Right lobe of liver (tissue), 6 donors: ENCODE measurements at regions not wholly inside any gene's neighbourhood (a gene's known extent, or its start where the extent isn't known, plus 50 kb on each side); places are given as distances from the start of the nearest gene placed in this dataset.
"Not testable (repeated sequence)": the region's sequence is repeated elsewhere in the genome, so short reads cannot be mapped to it uniquely, and the experiment has no call there.

Source experiments
- ATAC-seq, 4 donors: fragments of 200-7000 bp; cut with Tn5 transposase; one replicate each; pipeline ENCODE4 v1.9.1; 2020; ENCODE audit warnings: mild to moderate bottlenecking in 4 of 4, moderate library complexity in 4 of 4
- DNase-seq, 3 donors: peaks; one replicate each; pipeline ENCODE4 v3.0.0-alpha.2; 2020
- H3K27ac ChIP-seq, 3 donors: fragments of 200-600 bp; one replicate each; pipeline ENCODE4 v1.8.0; 2022
- H3K27me3 ChIP-seq, 2 donors: fragments of 200-600 bp; one replicate each; pipeline ENCODE4 v1.8.0; 2022
- H3K36me3 ChIP-seq, 4 donors: fragments of 200-600 bp; sonication (generic) in 1 of 4; one replicate each; pipeline versions ENCODE4 v1.5.1 to v1.8.0; 2017 to 2022; ENCODE audit warnings: control low read depth in 1 of 4
- H3K4me1 ChIP-seq, 4 donors: fragments of 200-600 bp; sonication (generic) in 1 of 4; one replicate each; pipeline versions ENCODE4 v1.5.1 to v1.8.0; 2017 to 2022; ENCODE audit warnings: control low read depth in 1 of 4
- H3K4me3 ChIP-seq, 3 donors: fragments of 200-600 bp; one replicate each; pipeline ENCODE4 v1.8.0; 2022
- H3K9me3 ChIP-seq, 4 donors: fragments of 200-600 bp; sonication (generic) in 1 of 4; one replicate each; pipeline versions ENCODE4 v1.5.1 to v1.8.0; 2017 to 2022; ENCODE audit warnings: control low read depth in 1 of 4
- POLR2A ChIP-seq: fragments of 450-650 bp; IDR thresholded peaks from one replicate; pipeline ENCODE4 v1.6.1; 2017; ENCODE audit warnings: antibody characterized with exemption, mild to moderate bottlenecking
- WGBS: methylation state at CpG from one replicate; pipeline ENCODE4 v1.1.6; 2018; ENCODE audit warnings: low coverage, low lambda C conversion rate; ENCODE audit not compliant: insufficient coverage; ENCODE audit errors: missing lambda C conversion rate; 5-methylcytosine and 5-hydroxymethylcytosine counted together
- intact Hi-C, 2 donors: fragments of 100-400 bp; cut with DNase I; formaldehyde crosslinking; loops; one replicate each; pipeline versions ENCODE4 v1.11.2 to v1.14.1; 2022
- TF ChIP-seq, protein P1 (sequence below), 4 donors: fragments of 200-600 bp in 3 of 4; fragments of 450-650 bp in 1 of 4; IDR thresholded peaks; one replicate each; pipeline versions ENCODE4 v1.5.1 to v1.8.0; 2016 to 2022; ENCODE audit warnings: antibody characterized with exemption in 4 of 4, mild to moderate bottlenecking in 2 of 4
- donor health status: DM: no; HTN: yes; CAD: no.
- donor health status: DM: no; HTN: no; CAD: no.
- donor health status: DM: no; HTN: no; CAD: no.
- donor health status: DM: no; HTN: yes; CAD: no.
- donor health status: DM: no; HTN: yes; CAD: no.

DNA sequence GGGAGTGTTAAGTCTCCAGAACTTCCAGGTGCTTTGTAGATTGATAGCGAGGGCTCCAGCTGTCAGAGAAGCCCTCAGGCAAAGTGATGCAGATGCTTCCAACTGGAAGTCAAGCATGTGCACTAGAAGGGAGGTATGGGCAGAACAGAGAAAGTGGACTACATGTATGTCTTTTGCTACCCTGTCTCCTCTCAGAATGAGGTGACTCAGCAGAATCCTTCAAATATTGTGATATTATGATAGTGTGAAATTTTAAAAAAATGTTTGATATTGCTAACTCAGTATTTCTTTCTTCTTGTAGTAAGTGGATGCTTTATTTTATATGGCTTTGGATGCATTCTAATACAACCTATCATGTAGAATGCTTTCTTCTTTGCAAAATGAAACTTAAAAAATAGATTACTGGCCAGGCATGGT is 138.9 kb upstream of the SVIL start:
- DNase-seq, result no peak
- Histone ChIP-seq H3K9me3 (no peaks in the 10 kb centered on the region), H3K4me1 (no peaks in the 10 kb centered on the region), H3K27ac (no peak overlapping the region), H3K36me3 (no peaks in the 10 kb centered on the region), H3K4me3 (no peak overlapping the region), H3K27me3 (no peaks in the 10 kb centered on the region)
- ATAC-seq, result no peak
- intact Hi-C loops, result no loop called here
- WGBS, result 100% methylated on average over 1 of the region's 1 CpG
- TF ChIP-seq, protein P1, sequence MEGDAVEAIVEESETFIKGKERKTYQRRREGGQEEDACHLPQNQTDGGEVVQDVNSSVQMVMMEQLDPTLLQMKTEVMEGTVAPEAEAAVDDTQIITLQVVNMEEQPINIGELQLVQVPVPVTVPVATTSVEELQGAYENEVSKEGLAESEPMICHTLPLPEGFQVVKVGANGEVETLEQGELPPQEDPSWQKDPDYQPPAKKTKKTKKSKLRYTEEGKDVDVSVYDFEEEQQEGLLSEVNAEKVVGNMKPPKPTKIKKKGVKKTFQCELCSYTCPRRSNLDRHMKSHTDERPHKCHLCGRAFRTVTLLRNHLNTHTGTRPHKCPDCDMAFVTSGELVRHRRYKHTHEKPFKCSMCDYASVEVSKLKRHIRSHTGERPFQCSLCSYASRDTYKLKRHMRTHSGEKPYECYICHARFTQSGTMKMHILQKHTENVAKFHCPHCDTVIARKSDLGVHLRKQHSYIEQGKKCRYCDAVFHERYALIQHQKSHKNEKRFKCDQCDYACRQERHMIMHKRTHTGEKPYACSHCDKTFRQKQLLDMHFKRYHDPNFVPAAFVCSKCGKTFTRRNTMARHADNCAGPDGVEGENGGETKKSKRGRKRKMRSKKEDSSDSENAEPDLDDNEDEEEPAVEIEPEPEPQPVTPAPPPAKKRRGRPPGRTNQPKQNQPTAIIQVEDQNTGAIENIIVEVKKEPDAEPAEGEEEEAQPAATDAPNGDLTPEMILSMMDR (IDR thresholded peaks at IDR 0.05), result no peak
- TF ChIP-seq POLR2A, result no peak

DNA sequence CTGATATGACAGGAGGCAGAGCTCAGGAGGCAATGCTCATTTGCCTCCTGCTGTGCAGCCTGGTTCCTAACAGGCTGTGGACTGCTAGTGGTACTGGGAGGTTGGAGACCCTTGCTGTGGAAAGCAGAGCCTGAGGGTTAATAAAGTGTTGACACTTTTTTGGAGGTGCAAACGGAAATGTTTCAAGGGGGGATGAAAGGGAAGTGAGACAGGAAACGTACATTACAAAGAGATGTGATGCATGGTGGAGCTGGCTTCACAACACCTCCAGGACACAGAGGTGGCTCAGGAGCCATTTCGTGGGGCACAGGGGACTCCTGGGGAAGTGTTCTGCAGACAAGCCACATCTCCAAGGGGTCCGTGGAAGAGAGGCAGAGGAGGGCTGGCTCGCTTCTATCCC is 137.6 kb upstream of the SVIL start:
- H3K27me3 ChIP-seq, result no peaks in the 10 kb centered on the region
- TF ChIP-seq, protein P1 (IDR thresholded peaks at IDR 0.05), result no peak
- no peak for TF ChIP-seq POLR2A
- H3K4me3 ChIP-seq, result no peak overlapping the region
- H3K4me1 ChIP-seq, result no peaks in the 10 kb centered on the region
- ATAC-seq (no peak), DNase-seq (no peak)
- no peak overlapping the region for H3K27ac ChIP-seq
- no peaks in the 10 kb centered on the region for H3K36me3 ChIP-seq
- no peaks in the 10 kb centered on the region for H3K9me3 ChIP-seq
- WGBS, result 52% methylated on average over 5 of the region's 5 CpGs
- intact Hi-C loops, result no loop called here

DNA sequence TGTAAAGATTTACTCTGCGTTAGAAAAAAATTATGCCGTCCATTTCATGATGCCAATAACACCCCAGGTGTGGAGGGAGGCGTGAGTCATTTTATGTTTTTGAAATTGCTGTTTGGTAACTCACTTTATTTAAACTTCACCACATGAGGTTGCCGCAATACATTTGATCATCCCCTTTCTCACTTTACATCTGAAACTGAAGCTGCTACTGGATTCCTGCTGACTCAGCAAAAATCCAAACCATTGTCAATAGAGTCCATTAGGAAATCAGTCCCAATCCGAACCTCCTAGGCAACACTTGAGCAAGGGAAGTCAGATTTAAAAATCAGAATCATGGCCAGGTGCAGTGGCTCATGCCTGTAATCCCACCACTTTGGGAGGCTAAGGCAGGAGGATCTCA is 136.6 kb upstream of the SVIL start:
- WGBS, result 71% methylated on average over 5 of the region's 5 CpGs

DNA sequence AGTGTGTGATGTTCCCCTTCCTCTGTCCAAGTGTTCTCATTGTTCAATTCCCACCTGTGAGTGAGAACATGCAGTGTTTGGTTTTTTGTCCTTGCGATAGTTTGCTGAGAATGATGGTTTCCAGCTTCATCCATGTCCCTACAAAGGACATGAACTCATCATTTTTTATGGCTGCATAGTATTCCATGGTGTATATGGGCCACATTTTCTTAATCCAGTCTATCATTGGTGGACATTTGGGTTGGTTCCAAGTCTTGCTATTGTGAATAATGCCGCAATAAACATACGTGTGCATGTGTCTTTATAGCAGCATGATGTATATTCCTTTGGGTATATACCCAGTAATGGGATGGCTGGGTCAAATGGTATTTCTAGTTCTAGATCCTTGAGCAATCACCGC is 134.5 kb upstream of the SVIL start:
- H3K36me3 ChIP-seq, DNase-seq, ATAC-seq, H3K27me3 ChIP-seq, H3K4me1 ChIP-seq, H3K9me3 ChIP-seq, intact Hi-C loops, H3K4me3 ChIP-seq, H3K27ac ChIP-seq: not testable (repeated sequence)
- 90% methylated on average over 4 of the region's 4 CpGs for WGBS

More for the DNA sequence above, 136.6 kb upstream of the SVIL start:
- Histone ChIP-seq H3K4me1 (no peaks in the 10 kb centered on the region), H3K4me3 (no peak overlapping the region), H3K27ac (no peak overlapping the region), H3K36me3 (no peaks in the 10 kb centered on the region), H3K27me3 (no peaks in the 10 kb centered on the region), H3K9me3 (no peaks in the 10 kb centered on the region)
- no peak for DNase-seq
- no peak for ATAC-seq
- no peak for TF ChIP-seq POLR2A
- TF ChIP-seq, protein P1 (IDR thresholded peaks at IDR 0.05), result no peak
- intact Hi-C loops, result no loop called here

DNA sequence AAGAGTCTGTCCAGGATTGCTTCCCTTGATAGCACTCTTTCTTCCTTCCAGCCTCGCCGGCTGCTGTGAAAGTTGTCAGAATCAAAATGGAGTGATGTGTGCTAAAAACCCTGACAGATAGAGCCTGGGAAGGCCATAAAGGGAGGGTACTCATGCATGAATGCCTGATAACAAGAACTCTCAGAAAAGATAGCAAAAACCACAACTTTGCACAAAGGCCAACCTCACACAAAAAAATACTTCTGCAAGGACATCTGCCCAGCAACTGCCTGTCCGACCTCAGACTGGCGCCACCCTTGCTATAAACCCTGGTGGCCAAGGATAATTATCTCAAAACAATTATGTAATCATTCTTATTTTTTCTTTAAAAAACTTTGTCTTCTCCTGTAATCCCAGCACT is 133.2 kb upstream of the SVIL start:
- H3K4me1 ChIP-seq, result no peaks in the 10 kb centered on the region
- no peak overlapping the region for H3K4me3 ChIP-seq
- WGBS, result 90% methylated on average over 4 of the region's 4 CpGs
- intact Hi-C loops, result no loop called here
- H3K27ac ChIP-seq, result no peak overlapping the region
- no peaks in the 10 kb centered on the region for H3K27me3 ChIP-seq
- TF ChIP-seq, protein P1 (IDR thresholded peaks at IDR 0.05), result no peak
- TF ChIP-seq POLR2A, result no peak
- DNase-seq, result no peak
- no peak for ATAC-seq
- H3K36me3 ChIP-seq, result no peaks in the 10 kb centered on the region
- no peaks in the 10 kb centered on the region for H3K9me3 ChIP-seq
